Neural cell (in vitro differentiated cells): ENCODE measurements at regions not wholly inside any gene's neighbourhood (a gene's known extent, or its start where the extent isn't known, plus 50 kb on each side); places are given as distances from the start of the nearest gene placed in this dataset.
"Not testable (repeated sequence)": the region's sequence is repeated elsewhere in the genome, so short reads cannot be mapped to it uniquely, and the experiment has no call there.

Source experiments
- H2AFZ ChIP-seq: fragments of 200-600, 300-800 bp; sonication (generic), shearing (Covaris generic); 2 replicates; pipeline ENCODE4 v1.6.0; 2014; ENCODE audit warnings: low read depth, mild to moderate bottlenecking, antibody characterized with exemption, low read length, moderate library complexity
- H3F3A ChIP-seq: fragments of 200-600 bp; shearing (Covaris generic); 2 replicates; pipeline ENCODE4 v1.6.1; 2016; ENCODE audit warnings: mild to moderate bottlenecking, moderate library complexity, mixed read lengths, antibody characterized with exemption, low read length; ENCODE audit not compliant: insufficient read depth, poor library complexity, severe bottlenecking
- H3K27ac ChIP-seq: fragments of 200-600, 300-800 bp; sonication (generic), shearing (Covaris generic); 2 replicates; pipeline ENCODE4 v1.5.1; 2014; ENCODE audit warnings: mild to moderate bottlenecking, low read length, moderate library complexity
- H3K27me3 ChIP-seq: fragments of 300-800, 200-600 bp; sonication (generic), shearing (Covaris generic); 2 replicates; pipeline ENCODE4 v1.6.0; 2014; ENCODE audit warnings: mild to moderate bottlenecking, low read depth, low read length, moderate library complexity; ENCODE audit not compliant: insufficient read depth
- H3K36me3 ChIP-seq: fragments of 300-800, 200-600 bp; sonication (generic), shearing (Covaris generic); 2 replicates; pipeline ENCODE4 v1.5.1; 2014; ENCODE audit warnings: mild to moderate bottlenecking, antibody characterized with exemption, low read length, moderate library complexity; ENCODE audit not compliant: insufficient read depth
- H3K4me2 ChIP-seq: fragments of 300-800, 200-600 bp; sonication (generic), shearing (Covaris generic); 2 replicates; pipeline ENCODE4 v1.6.0; 2014; ENCODE audit warnings: mild to moderate bottlenecking, low read length
- H3K4me3 ChIP-seq: fragments of 300-800, 200-600 bp; sonication (generic), shearing (Covaris generic); 2 replicates; pipeline ENCODE4 v1.5.1; 2014; ENCODE audit warnings: mild to moderate bottlenecking, low read length, moderate library complexity
- H3K79me2 ChIP-seq: fragments of 200-600 bp; shearing (Covaris generic); replicated peaks from 2 replicates; pipeline ENCODE4 v1.6.0; 2014; ENCODE audit warnings: mild to moderate bottlenecking, low read length, moderate library complexity; ENCODE audit not compliant: insufficient read depth
- H3K9ac ChIP-seq: fragments of 300-800, 200-600 bp; sonication (generic), shearing (Covaris generic); 2 replicates; pipeline ENCODE4 v1.6.1; 2016; ENCODE audit warnings: mild to moderate bottlenecking, low read length, mixed read lengths
- H3K9me2 ChIP-seq: fragments of 200-600 bp; shearing (Covaris generic); 2 replicates; pipeline ENCODE4 v1.6.1; 2016; ENCODE audit warnings: mild to moderate bottlenecking, low read length, mixed read lengths; ENCODE audit not compliant: insufficient read depth
- H3K9me3 ChIP-seq: fragments of 200-600, 300-800 bp; sonication (generic), shearing (Covaris generic); 2 replicates; pipeline ENCODE4 v1.6.1; 2016; ENCODE audit warnings: mild to moderate bottlenecking, mixed run types, low read length, moderate library complexity, mixed read lengths
- H4K20me1 ChIP-seq: fragments of 200-600 bp; shearing (Covaris generic); 2 replicates; pipeline ENCODE4 v1.6.1; 2016; ENCODE audit warnings: mild to moderate bottlenecking, mixed run types; ENCODE audit not compliant: insufficient read depth
- EP300 ChIP-seq: fragments of 450-650 bp; conservative IDR thresholded peaks from 2 replicates; pipeline ENCODE4 v1.6.1; 2014; ENCODE audit warnings: antibody characterized with exemption, mild to moderate bottlenecking, moderate library complexity; ENCODE audit not compliant: poor library complexity, severe bottlenecking
- EZH2 ChIP-seq: fragments of 200-600, 300-800 bp; shearing (Covaris generic), sonication (generic); IDR thresholded peaks from 2 replicates; pipeline ENCODE4 v1.6.1; 2014; ENCODE audit warnings: antibody characterized with exemption, low read length, borderline replicate concordance, mild to moderate bottlenecking; ENCODE audit not compliant: insufficient read depth, poor library complexity, severe bottlenecking
- MXI1 ChIP-seq: fragments of 450-650 bp; conservative IDR thresholded peaks from 2 replicates; pipeline ENCODE4 v1.6.1; 2014; ENCODE audit warnings: antibody characterized with exemption, mild to moderate bottlenecking; ENCODE audit not compliant: poor library complexity, severe bottlenecking
- POLR2AphosphoS5 ChIP-seq: IDR thresholded peaks from 2 replicates; pipeline ENCODE4 v1.6.1; 2012
- RAD21 ChIP-seq: fragments of 450-650 bp; conservative IDR thresholded peaks from 2 replicates; pipeline ENCODE4 v1.6.1; 2014; ENCODE audit warnings: antibody characterized with exemption, mild to moderate bottlenecking, moderate library complexity
- SMC3 ChIP-seq: fragments of 450-650 bp; conservative IDR thresholded peaks from 2 replicates; pipeline ENCODE4 v1.6.1; 2014; ENCODE audit warnings: antibody characterized with exemption, mild to moderate bottlenecking, moderate library complexity; ENCODE audit not compliant: poor library complexity
- TAF1 ChIP-seq: IDR thresholded peaks from 2 replicates; pipeline ENCODE4 v1.6.1; 2012; ENCODE audit warnings: low read depth
- TF ChIP-seq, protein P1 (sequence below): fragments of 450-650 bp; IDR thresholded peaks from 2 replicates; pipeline ENCODE4 v1.5.1; 2014; ENCODE audit warnings: antibody characterized with exemption, mild to moderate bottlenecking, moderate library complexity; ENCODE audit not compliant: poor library complexity, severe bottlenecking
- TF ChIP-seq, protein P2 (sequence below): IDR thresholded peaks from 2 replicates; pipeline ENCODE4 v1.6.1; 2012; ENCODE audit warnings: borderline replicate concordance

DNA sequence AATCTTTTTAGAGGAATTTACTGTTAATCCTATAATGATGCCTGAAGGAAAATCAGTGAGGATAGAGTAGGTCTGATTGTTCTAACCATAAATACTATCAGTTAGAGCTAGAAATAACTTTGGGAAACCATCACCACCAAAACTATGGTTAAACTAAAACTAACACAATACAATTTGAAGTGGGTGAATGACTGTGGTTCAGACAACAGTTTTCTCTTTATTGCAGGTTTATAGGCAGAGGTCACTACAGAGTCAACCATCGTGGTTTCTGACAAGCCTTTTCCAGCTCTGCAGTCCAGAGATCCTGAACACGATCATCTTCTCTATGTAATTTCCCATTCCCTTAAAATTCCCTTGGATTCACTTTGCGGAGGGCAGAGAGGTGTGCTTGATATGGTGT lies 134.3 kb downstream of the IBTK start:
- no peaks in the 10 kb centered on the region for H3K36me3 ChIP-seq
- no peaks in the 10 kb centered on the region for H3F3A ChIP-seq
- H3K79me2 ChIP-seq, result no peaks in the 10 kb centered on the region
- H3K27ac ChIP-seq, result no peak overlapping the region
- no peak overlapping the region for H3K9ac ChIP-seq
- H3K9me3 ChIP-seq, result no peaks in the 10 kb centered on the region
- no peaks in the 10 kb centered on the region for H4K20me1 ChIP-seq
- H3K27me3 ChIP-seq, result no peaks in the 10 kb centered on the region
- no peak overlapping the region for H3K4me3 ChIP-seq
- H3K4me2 ChIP-seq, result no peak overlapping the region
- TF ChIP-seq EP300, result no peak
- TF ChIP-seq, protein P1, sequence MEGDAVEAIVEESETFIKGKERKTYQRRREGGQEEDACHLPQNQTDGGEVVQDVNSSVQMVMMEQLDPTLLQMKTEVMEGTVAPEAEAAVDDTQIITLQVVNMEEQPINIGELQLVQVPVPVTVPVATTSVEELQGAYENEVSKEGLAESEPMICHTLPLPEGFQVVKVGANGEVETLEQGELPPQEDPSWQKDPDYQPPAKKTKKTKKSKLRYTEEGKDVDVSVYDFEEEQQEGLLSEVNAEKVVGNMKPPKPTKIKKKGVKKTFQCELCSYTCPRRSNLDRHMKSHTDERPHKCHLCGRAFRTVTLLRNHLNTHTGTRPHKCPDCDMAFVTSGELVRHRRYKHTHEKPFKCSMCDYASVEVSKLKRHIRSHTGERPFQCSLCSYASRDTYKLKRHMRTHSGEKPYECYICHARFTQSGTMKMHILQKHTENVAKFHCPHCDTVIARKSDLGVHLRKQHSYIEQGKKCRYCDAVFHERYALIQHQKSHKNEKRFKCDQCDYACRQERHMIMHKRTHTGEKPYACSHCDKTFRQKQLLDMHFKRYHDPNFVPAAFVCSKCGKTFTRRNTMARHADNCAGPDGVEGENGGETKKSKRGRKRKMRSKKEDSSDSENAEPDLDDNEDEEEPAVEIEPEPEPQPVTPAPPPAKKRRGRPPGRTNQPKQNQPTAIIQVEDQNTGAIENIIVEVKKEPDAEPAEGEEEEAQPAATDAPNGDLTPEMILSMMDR, result no peak
- TF ChIP-seq RAD21, result no peak
- no peak for TF ChIP-seq POLR2AphosphoS5
- no peak for TF ChIP-seq TAF1
- TF ChIP-seq MXI1, result no peak
- no peak for TF ChIP-seq SMC3
- no peak for TF ChIP-seq EZH2
- TF ChIP-seq, protein P2, sequence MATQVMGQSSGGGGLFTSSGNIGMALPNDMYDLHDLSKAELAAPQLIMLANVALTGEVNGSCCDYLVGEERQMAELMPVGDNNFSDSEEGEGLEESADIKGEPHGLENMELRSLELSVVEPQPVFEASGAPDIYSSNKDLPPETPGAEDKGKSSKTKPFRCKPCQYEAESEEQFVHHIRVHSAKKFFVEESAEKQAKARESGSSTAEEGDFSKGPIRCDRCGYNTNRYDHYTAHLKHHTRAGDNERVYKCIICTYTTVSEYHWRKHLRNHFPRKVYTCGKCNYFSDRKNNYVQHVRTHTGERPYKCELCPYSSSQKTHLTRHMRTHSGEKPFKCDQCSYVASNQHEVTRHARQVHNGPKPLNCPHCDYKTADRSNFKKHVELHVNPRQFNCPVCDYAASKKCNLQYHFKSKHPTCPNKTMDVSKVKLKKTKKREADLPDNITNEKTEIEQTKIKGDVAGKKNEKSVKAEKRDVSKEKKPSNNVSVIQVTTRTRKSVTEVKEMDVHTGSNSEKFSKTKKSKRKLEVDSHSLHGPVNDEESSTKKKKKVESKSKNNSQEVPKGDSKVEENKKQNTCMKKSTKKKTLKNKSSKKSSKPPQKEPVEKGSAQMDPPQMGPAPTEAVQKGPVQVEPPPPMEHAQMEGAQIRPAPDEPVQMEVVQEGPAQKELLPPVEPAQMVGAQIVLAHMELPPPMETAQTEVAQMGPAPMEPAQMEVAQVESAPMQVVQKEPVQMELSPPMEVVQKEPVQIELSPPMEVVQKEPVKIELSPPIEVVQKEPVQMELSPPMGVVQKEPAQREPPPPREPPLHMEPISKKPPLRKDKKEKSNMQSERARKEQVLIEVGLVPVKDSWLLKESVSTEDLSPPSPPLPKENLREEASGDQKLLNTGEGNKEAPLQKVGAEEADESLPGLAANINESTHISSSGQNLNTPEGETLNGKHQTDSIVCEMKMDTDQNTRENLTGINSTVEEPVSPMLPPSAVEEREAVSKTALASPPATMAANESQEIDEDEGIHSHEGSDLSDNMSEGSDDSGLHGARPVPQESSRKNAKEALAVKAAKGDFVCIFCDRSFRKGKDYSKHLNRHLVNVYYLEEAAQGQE, result no peak
- H2AFZ ChIP-seq, result no peak overlapping the region
- H3K9me2 ChIP-seq, result no peaks in the 10 kb centered on the region

DNA sequence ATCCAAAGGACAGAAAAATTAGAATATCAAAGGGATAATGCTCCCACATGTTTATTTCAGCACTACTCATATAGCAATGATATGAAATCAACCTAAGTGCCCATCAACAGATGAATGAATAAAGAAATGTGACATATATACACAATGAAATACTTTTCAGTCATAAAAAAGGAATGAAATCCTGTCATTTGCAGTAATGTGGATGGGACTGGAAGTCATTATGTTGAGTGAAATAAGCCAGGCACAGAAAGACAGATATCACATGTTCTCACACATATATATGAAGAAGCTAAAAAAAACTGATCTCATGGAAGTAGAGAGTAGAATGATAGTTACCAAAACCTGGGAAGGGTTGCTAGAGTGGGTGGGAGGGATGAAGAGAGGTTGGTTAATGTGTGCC lies 135.7 kb downstream of the IBTK start:
- no peak overlapping the region for H3K4me3 ChIP-seq
- no peaks in the 10 kb centered on the region for H3K9me2 ChIP-seq
- H3K27ac ChIP-seq, result no peak overlapping the region
- no peaks in the 10 kb centered on the region for H3K27me3 ChIP-seq
- no peaks in the 10 kb centered on the region for H3K9me3 ChIP-seq
- TF ChIP-seq POLR2AphosphoS5 (no peak), RAD21 (no peak), EP300 (peak; percentile 72)
- no peaks in the 10 kb centered on the region for H3K36me3 ChIP-seq
- H3K9ac ChIP-seq, result no peak overlapping the region
- no peak overlapping the region for H2AFZ ChIP-seq
- no peaks in the 10 kb centered on the region for H3F3A ChIP-seq
- H4K20me1 ChIP-seq, result no peaks in the 10 kb centered on the region
- no peaks in the 10 kb centered on the region for H3K79me2 ChIP-seq
- H3K4me2 ChIP-seq, result no peak overlapping the region

DNA sequence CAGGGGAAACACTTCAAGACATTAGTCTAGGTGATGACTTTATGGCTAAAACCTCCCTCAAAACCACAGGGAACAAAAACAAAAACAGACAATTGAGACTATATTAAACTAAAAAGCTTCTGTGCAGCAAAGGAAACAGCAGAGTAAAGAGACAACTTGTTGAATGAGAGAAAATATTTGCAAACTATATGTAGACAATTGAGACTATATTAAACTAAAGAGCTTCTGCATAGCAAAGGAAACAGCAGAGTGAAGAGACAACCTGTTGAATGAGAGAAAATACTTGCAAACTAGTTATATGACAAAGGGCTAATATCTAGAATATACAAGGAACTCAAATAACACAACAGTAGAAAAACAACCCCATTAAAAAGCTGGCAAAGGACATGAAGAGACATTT lies 136.4 kb downstream of the IBTK start:
- no peak overlapping the region for H3K4me3 ChIP-seq
- no peaks in the 10 kb centered on the region for H3K9me2 ChIP-seq
- H3K9ac ChIP-seq, result no peak overlapping the region
- H3F3A ChIP-seq, result no peaks in the 10 kb centered on the region
- no peaks in the 10 kb centered on the region for H3K79me2 ChIP-seq
- no peak overlapping the region for H3K27ac ChIP-seq
- H3K9me3 ChIP-seq, result no peaks in the 10 kb centered on the region
- H4K20me1 ChIP-seq, result no peaks in the 10 kb centered on the region
- TF ChIP-seq, protein P2, result no peak
- TF ChIP-seq EP300 (no peak), POLR2AphosphoS5 (no peak), SMC3 (no peak)
- no peaks in the 10 kb centered on the region for H3K27me3 ChIP-seq
- no peaks in the 10 kb centered on the region for H3K36me3 ChIP-seq
- H2AFZ ChIP-seq, result no peak overlapping the region
- no peak overlapping the region for H3K4me2 ChIP-seq

DNA sequence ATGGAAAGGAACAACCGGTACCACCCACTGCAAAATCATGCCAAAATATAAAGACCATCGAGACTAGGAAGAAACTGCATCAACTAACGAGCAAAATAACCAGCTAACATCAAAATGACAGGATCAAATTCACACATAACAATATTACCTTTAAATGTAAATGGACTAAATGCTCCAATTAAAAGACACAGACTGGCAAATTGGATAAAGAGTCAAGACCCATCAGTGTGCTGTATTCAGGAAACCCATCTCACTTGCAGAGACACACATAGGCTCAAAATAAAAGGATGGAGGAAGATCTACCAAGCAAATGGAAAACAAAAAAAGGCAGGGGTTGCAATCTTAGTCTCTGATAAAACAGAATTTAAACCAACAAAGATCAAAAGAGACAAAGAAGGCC lies 144.4 kb downstream of the IBTK start:
- not testable (repeated sequence) for H3K27ac ChIP-seq, H3F3A ChIP-seq, H3K9me3 ChIP-seq, H4K20me1 ChIP-seq, H2AFZ ChIP-seq, H3K27me3 ChIP-seq, H3K4me2 ChIP-seq, H3K9ac ChIP-seq, H3K36me3 ChIP-seq, H3K4me3 ChIP-seq, H3K9me2 ChIP-seq, H3K79me2 ChIP-seq
